Lower leg skin (tissue), 4 donors: ENCODE measurements at regions not wholly inside any gene's neighbourhood (a gene's known extent, or its start where the extent isn't known, plus 50 kb on each side); places are given as distances from the start of the nearest gene placed in this dataset.

ENCODE experiments used
- DNase-seq, 2 donors: peaks; one replicate each; pipeline ENCODE4 v3.0.0-alpha.2; 2019; ENCODE audit warnings: low spot score in 2 of 2
- H3K4me3 ChIP-seq: fragments of 200-600 bp; sonication (generic); 2 replicates; pipeline ENCODE4 v1.5.1; 2017; ENCODE audit warnings: mild to moderate bottlenecking, low read depth; ENCODE audit not compliant: poor library complexity, severe bottlenecking
- CTCF ChIP-seq, 3 donors: fragments of 450-650 bp; IDR thresholded peaks; one replicate each; pipeline ENCODE4 v1.5.1; 2016; ENCODE audit warnings: antibody characterized with exemption in 3 of 3, mild to moderate bottlenecking in 3 of 3, moderate library complexity in 2 of 3
- POLR2A ChIP-seq, 2 donors: fragments of 450-650 bp; IDR thresholded peaks; one replicate each; pipeline ENCODE4 v1.6.1; 2016 to 2017; ENCODE audit warnings: antibody characterized with exemption in 2 of 2, mild to moderate bottlenecking in 1 of 2, moderate library complexity in 1 of 2
- WGBS, 2 donors: methylation state at CpG; one replicate each; pipeline ENCODE4 v1.1.5; 2018; 5-methylcytosine and 5-hydroxymethylcytosine counted together
- intact Hi-C: fragments of 100-400 bp; cut with DNase I; formaldehyde crosslinking; loops from one replicate; pipeline ENCODE4 v1.15.0; 2023; ENCODE audit warnings: low total_unique reads

GRCh38 chr1:99198393-99198792, 65.9 kb upstream of the PLPPR4 start:
- 83% methylated on average over 1 of the region's 1 CpG for WGBS, 2 donors
- TF ChIP-seq POLR2A (IDR thresholded peaks at IDR 0.05) (no peak), CTCF (IDR thresholded peaks at IDR 0.05) (no peak)
- intact Hi-C loops: no loop called here
- H3K4me3 ChIP-seq: no peak overlapping the region
- no peak for DNase-seq

- TF ChIP-seq POLR2A (IDR thresholded peaks at IDR 0.05) (no peak), CTCF (IDR thresholded peaks at IDR 0.05) (no peak)
- intact Hi-C loops: no loop called here
- no peak overlapping the region for H3K4me3 ChIP-seq
- 40 to 45% methylated on average over 3 of the region's 3 CpGs for WGBS, 2 donors
- no peak for DNase-seq
Observed at GRCh38 chr1:99207216-99207615, 57.1 kb upstream of the PLPPR4 start.
